CD14-positive monocyte (primary cell): ENCODE measurements at regions not wholly inside any gene's neighbourhood (a gene's known extent, or its start where the extent isn't known, plus 50 kb on each side); places are given as distances from the start of the nearest gene placed in this dataset.

Source experiments
- DNase-seq, 3 donors: peaks; one replicate each; pipeline ENCODE4 v3.0.0-alpha.2; 2011 to 2022
- H2AFZ ChIP-seq: 2 replicates; pipeline ENCODE4 v1.6.0; 2012; ENCODE audit warnings: mild to moderate bottlenecking, low read depth, low read length, inconsistent platforms; ENCODE audit not compliant: insufficient read depth, poor library complexity, severe bottlenecking
- H3K27ac ChIP-seq, 2 donors: 1 replicate in 1 of 2; 2 replicates in 1 of 2; pipeline ENCODE4 v1.5.1; 2012 to 2013; ENCODE audit warnings: low read length in 2 of 2, control low read depth in 1 of 2, inconsistent platforms in 1 of 2, low read depth in 1 of 2, mild to moderate bottlenecking in 1 of 2
- H3K27me3 ChIP-seq, 2 donors: one replicate each; pipeline versions ENCODE4 v1.6.0 to v1.6.1; 2011 to 2013; ENCODE audit warnings: low read length in 2 of 2; ENCODE audit not compliant: control insufficient read depth in 2 of 2, insufficient read depth in 2 of 2
- H3K36me3 ChIP-seq, 2 donors: replicated peaks in 1 of 2; 1 replicate in 1 of 2; 2 replicates in 1 of 2; pipeline versions ENCODE4 v1.5.1 to v1.6.1; 2012 to 2013; ENCODE audit warnings: low read length in 2 of 2, control low read depth in 1 of 2, inconsistent platforms in 1 of 2, mild to moderate bottlenecking in 1 of 2; ENCODE audit not compliant: insufficient read depth in 2 of 2, control insufficient read depth in 1 of 2
- H3K4me1 ChIP-seq, 2 donors: 1 replicate in 1 of 2; 2 replicates in 1 of 2; pipeline versions ENCODE4 v1.5.1 to v1.6.1; 2012 to 2013; ENCODE audit warnings: low read length in 2 of 2, control low read depth in 1 of 2, inconsistent platforms in 1 of 2, mild to moderate bottlenecking in 1 of 2, moderate library complexity in 1 of 2; ENCODE audit not compliant: insufficient read depth in 2 of 2, control insufficient read depth in 1 of 2
- H3K4me2 ChIP-seq: replicated peaks from 2 replicates; pipeline ENCODE3; 2012; ENCODE audit warnings: low read length, moderate library complexity, mild to moderate bottlenecking; ENCODE audit not compliant: poor library complexity, severe bottlenecking; ENCODE audit errors: extremely low read depth
- H3K4me3 ChIP-seq, 3 experiments: fragments of 200-600 bp in 1 of 3; sonication (generic) in 1 of 3; replicated peaks in 1 of 3; 1 replicate in 2 of 3; 2 replicates in 1 of 3; pipeline ENCODE4 v1.5.1; 2011 to 2013; ENCODE audit warnings: low read length in 3 of 3, mild to moderate bottlenecking in 3 of 3, control low read depth in 2 of 3, low read depth in 2 of 3, inconsistent platforms in 1 of 3, moderate library complexity in 1 of 3
- H3K79me2 ChIP-seq: 2 replicates; pipeline ENCODE4 v1.6.0; 2012; ENCODE audit warnings: mild to moderate bottlenecking, control low read depth, inconsistent platforms, low read length, moderate library complexity; ENCODE audit not compliant: insufficient read depth
- H3K9ac ChIP-seq: 2 replicates; pipeline ENCODE4 v1.6.0; 2017; ENCODE audit warnings: low read length, mild to moderate bottlenecking; ENCODE audit not compliant: insufficient read depth, poor library complexity, severe bottlenecking
- H3K9me3 ChIP-seq, 2 donors: replicated peaks in 1 of 2; 1 replicate in 1 of 2; 2 replicates in 1 of 2; pipeline versions ENCODE4 v1.5.1 to v1.6.1; 2012 to 2013; ENCODE audit warnings: low read length in 2 of 2, control low read depth in 1 of 2; ENCODE audit not compliant: control insufficient read depth in 1 of 2, insufficient read depth in 1 of 2
- H4K20me1 ChIP-seq: 2 replicates; pipeline ENCODE4 v1.6.0; 2012; ENCODE audit warnings: mild to moderate bottlenecking, low read length, control low read depth, moderate library complexity; ENCODE audit not compliant: insufficient read depth
- H3K27ac Mint-ChIP-seq, 7 donors: one replicate each; pipeline ENCODE4 v1.8.0; 2020; ENCODE audit warnings: mild to moderate bottlenecking in 7 of 7, mixed read lengths in 7 of 7, moderate library complexity in 6 of 7, inconsistent platforms in 2 of 7
- H3K27me3 Mint-ChIP-seq, 3 donors: one replicate each; pipeline ENCODE4 v1.8.0; 2021 to 2022; ENCODE audit warnings: low read depth in 3 of 3, mild to moderate bottlenecking in 3 of 3, mixed read lengths in 3 of 3, moderate library complexity in 3 of 3, inconsistent platforms in 1 of 3
- H3K36me3 Mint-ChIP-seq, 2 donors: one replicate each; pipeline ENCODE4 v1.8.0; 2020; ENCODE audit warnings: mixed read lengths in 2 of 2, inconsistent platforms in 1 of 2, mild to moderate bottlenecking in 1 of 2
- H3K4me1 Mint-ChIP-seq: one replicate; pipeline ENCODE4 v1.8.0; 2020; ENCODE audit warnings: mild to moderate bottlenecking, mixed read lengths
- H3K4me3 Mint-ChIP-seq, 2 donors: one replicate each; pipeline ENCODE4 v1.8.0; 2020; ENCODE audit warnings: mild to moderate bottlenecking in 2 of 2, mixed read lengths in 2 of 2, moderate library complexity in 1 of 2
- H3K9me3 Mint-ChIP-seq, 7 donors: one replicate each; pipeline ENCODE4 v1.8.0; 2020 to 2022; ENCODE audit warnings: mixed read lengths in 7 of 7, mild to moderate bottlenecking in 6 of 7, moderate library complexity in 6 of 7, inconsistent platforms in 2 of 7
- CTCF ChIP-seq: fragments of 200-600 bp; IDR thresholded peaks from one replicate; pipeline ENCODE4 v1.8.0; 2022; ENCODE audit warnings: antibody characterized with exemption, mild to moderate bottlenecking
- WGBS: methylation state at CpG from one replicate; pipeline ENCODE4 v1.1.5; 2013; ENCODE audit warnings: missing lambda C conversion rate; ENCODE audit not compliant: insufficient coverage; 5-methylcytosine and 5-hydroxymethylcytosine counted together
- intact Hi-C, 2 donors: fragments of 100-400 bp; cut with micrococcal nuclease; formaldehyde crosslinking; loops; one replicate each; pipeline versions ENCODE4 v1.15.0 to v1.15.1; 2023

GRCh38 chr6:164144316-164144715 lies 729.8 kb downstream of the QKI start:
- H3K79me2 ChIP-seq = no peaks in the 10 kb centered on the region
- no peak overlapping the region for H3K4me3 Mint-ChIP-seq
- H3K9ac ChIP-seq = no peak overlapping the region
- no peaks in the 10 kb centered on the region for H4K20me1 ChIP-seq
- H3K36me3 ChIP-seq = no peaks in the 10 kb centered on the region
- no peak overlapping the region for H3K27ac Mint-ChIP-seq
- 94% methylated on average over 12 of the region's 13 CpGs for WGBS
- no peak for DNase-seq
- H3K9me3 ChIP-seq = peaks cover 0 to 7% of the 10 kb centered on the region in 2 donors
- no peak for TF ChIP-seq CTCF
- H3K4me3 ChIP-seq = no peak overlapping the region
- H3K4me1 ChIP-seq = no peaks in the 10 kb centered on the region
- no peaks in the 10 kb centered on the region for H3K27me3 ChIP-seq
- H2AFZ ChIP-seq = no peak overlapping the region
- H3K4me1 Mint-ChIP-seq = no peaks in the 10 kb centered on the region
- H3K4me2 ChIP-seq = no peak overlapping the region
- H3K36me3 Mint-ChIP-seq = no peaks in the 10 kb centered on the region
- intact Hi-C loops = no loop called here
- H3K9me3 Mint-ChIP-seq = peaks cover 0 to 8% (median 3%) of the 10 kb centered on the region in 7 donors
- no peak overlapping the region for H3K27ac ChIP-seq
- no peaks in the 10 kb centered on the region for H3K27me3 Mint-ChIP-seq

GRCh38 chr6:164142322-164142721 lies 727.8 kb downstream of the QKI start:
- Mint-ChIP-seq H3K4me3 (no peak overlapping the region), H3K4me1 (no peaks in the 10 kb centered on the region), H3K27ac (no peak overlapping the region), H3K36me3 (no peaks in the 10 kb centered on the region), H3K27me3 (no peaks in the 10 kb centered on the region), H3K9me3 (peaks cover 0 to 8% (median 3%) of the 10 kb centered on the region in 7 donors)
- no peak overlapping the region for H3K9ac ChIP-seq
- TF ChIP-seq CTCF = no peak
- intact Hi-C loops = no loop called here
- H4K20me1 ChIP-seq = no peaks in the 10 kb centered on the region
- H3K36me3 ChIP-seq = no peaks in the 10 kb centered on the region
- no peaks in the 10 kb centered on the region for H3K79me2 ChIP-seq
- no peak overlapping the region for H3K4me2 ChIP-seq
- no peak overlapping the region for H3K4me3 ChIP-seq
- H3K9me3 ChIP-seq = peaks cover 0 to 7% of the 10 kb centered on the region in 2 donors
- no peaks in the 10 kb centered on the region for H3K27me3 ChIP-seq
- H2AFZ ChIP-seq = no peak overlapping the region
- H3K27ac ChIP-seq = no peak overlapping the region
- WGBS = 93% methylated on average over 4 of the region's 5 CpGs
- H3K4me1 ChIP-seq = no peaks in the 10 kb centered on the region
- DNase-seq = no peak
